Stomach smooth muscle (tissue), 2 donors: ENCODE measurements at regions not wholly inside any gene's neighbourhood (a gene's known extent, or its start where the extent isn't known, plus 50 kb on each side); places are given as distances from the start of the nearest gene placed in this dataset.

ENCODE experiments used
- H3K27ac ChIP-seq: one replicate; pipeline ENCODE4 v1.7.0; 2013; ENCODE audit warnings: mild to moderate bottlenecking, low read length, inconsistent platforms
- H3K27me3 ChIP-seq, 2 donors: one replicate each; pipeline ENCODE4 v1.7.0; 2013; ENCODE audit warnings: low read length in 2 of 2; ENCODE audit not compliant: insufficient read depth in 2 of 2, control insufficient read depth in 1 of 2
- H3K36me3 ChIP-seq, 2 donors: one replicate each; pipeline ENCODE4 v1.7.0; 2013; ENCODE audit warnings: low read length in 2 of 2; ENCODE audit not compliant: control insufficient read depth in 2 of 2, insufficient read depth in 2 of 2
- H3K4me1 ChIP-seq: one replicate; pipeline ENCODE4 v1.7.0; 2013; ENCODE audit warnings: low read length; ENCODE audit not compliant: control insufficient read depth, insufficient read depth
- H3K4me3 ChIP-seq, 2 donors: one replicate each; pipeline ENCODE4 v1.7.0; 2013; ENCODE audit warnings: low read length in 2 of 2
- H3K9ac ChIP-seq, 2 donors: one replicate each; pipeline ENCODE4 v1.7.0; 2013; ENCODE audit warnings: low read length in 2 of 2, mild to moderate bottlenecking in 1 of 2
- H3K9me3 ChIP-seq, 2 donors: one replicate each; pipeline ENCODE4 v1.7.0; 2013; ENCODE audit warnings: low read length in 2 of 2; ENCODE audit not compliant: control insufficient read depth in 2 of 2
- donor health status: healthy.
- donor health status: Pancreatic carcinoma.

GRCh38 chr3:69509288-69509687, 123.4 kb upstream of the FRMD4B start:
- Histone ChIP-seq H3K27ac (no peak overlapping the region), H3K4me3 (no peak overlapping the region), H3K36me3 (no peaks in the 10 kb centered on the region)

GRCh38 chr3:69505770-69506407, 120.0 kb upstream of the FRMD4B start:
- no peak overlapping the region for H3K9ac ChIP-seq
- H3K27me3 ChIP-seq, result no peaks in the 10 kb centered on the region
- no peaks in the 10 kb centered on the region for H3K9me3 ChIP-seq
- H3K4me3 ChIP-seq, result no peak overlapping the region
- H3K36me3 ChIP-seq, result no peaks in the 10 kb centered on the region
- no peak overlapping the region for H3K27ac ChIP-seq
- no peaks in the 10 kb centered on the region for H3K4me1 ChIP-seq

More at GRCh38 chr3:69509288-69509687, 123.4 kb upstream of the FRMD4B start:
- Histone ChIP-seq H3K9me3 (no peaks in the 10 kb centered on the region), H3K4me1 (no peaks in the 10 kb centered on the region), H3K27me3 (no peaks in the 10 kb centered on the region), H3K9ac (no peak overlapping the region)

- Histone ChIP-seq H3K4me1 (no peaks in the 10 kb centered on the region), H3K36me3 (no peaks in the 10 kb centered on the region), H3K27ac (no peak overlapping the region), H3K27me3 (no peaks in the 10 kb centered on the region), H3K9me3 (no peaks in the 10 kb centered on the region), H3K4me3 (no peak overlapping the region), H3K9ac (no peak overlapping the region)
Observed at GRCh38 chr3:69504232-69504631, 118.3 kb upstream of the FRMD4B start.

- Histone ChIP-seq H3K4me3 (no peak overlapping the region), H3K4me1 (no peaks in the 10 kb centered on the region), H3K27ac (no peak overlapping the region), H3K27me3 (no peaks in the 10 kb centered on the region), H3K9ac (no peak overlapping the region), H3K9me3 (no peaks in the 10 kb centered on the region), H3K36me3 (no peaks in the 10 kb centered on the region)
Observed at GRCh38 chr3:69500604-69501003, 114.7 kb upstream of the FRMD4B start.

- Histone ChIP-seq H3K4me1 (no peaks in the 10 kb centered on the region), H3K9me3 (no peaks in the 10 kb centered on the region), H3K27ac (no peak overlapping the region), H3K9ac (no peak overlapping the region), H3K36me3 (no peaks in the 10 kb centered on the region), H3K4me3 (no peak overlapping the region), H3K27me3 (no peaks in the 10 kb centered on the region)
Observed at GRCh38 chr3:69499899-69500421, 114.1 kb upstream of the FRMD4B start.

- Histone ChIP-seq H3K9me3 (no peaks in the 10 kb centered on the region), H3K4me3 (no peak overlapping the region), H3K36me3 (no peaks in the 10 kb centered on the region), H3K4me1 (no peaks in the 10 kb centered on the region), H3K27me3 (no peaks in the 10 kb centered on the region), H3K27ac (no peak overlapping the region), H3K9ac (no peak overlapping the region)
Observed at GRCh38 chr3:69499422-69499821, 113.5 kb upstream of the FRMD4B start.

- Histone ChIP-seq H3K27me3 (no peaks in the 10 kb centered on the region), H3K9me3 (no peaks in the 10 kb centered on the region), H3K9ac (no peak overlapping the region), H3K36me3 (no peaks in the 10 kb centered on the region), H3K27ac (no peak overlapping the region), H3K4me1 (no peaks in the 10 kb centered on the region), H3K4me3 (no peak overlapping the region)
Observed at GRCh38 chr3:69496856-69497255, 111.0 kb upstream of the FRMD4B start.

GRCh38 chr3:69494185-69494584, 108.3 kb upstream of the FRMD4B start:
- no peak overlapping the region for H3K27ac ChIP-seq
- H3K36me3 ChIP-seq, result no peaks in the 10 kb centered on the region
- H3K4me1 ChIP-seq, result no peaks in the 10 kb centered on the region
- no peaks in the 10 kb centered on the region for H3K27me3 ChIP-seq
- no peak overlapping the region for H3K9ac ChIP-seq
- H3K4me3 ChIP-seq, result no peak overlapping the region
- H3K9me3 ChIP-seq, result no peaks in the 10 kb centered on the region

- Histone ChIP-seq H3K9ac (no peak overlapping the region), H3K36me3 (no peaks in the 10 kb centered on the region), H3K27ac (no peak overlapping the region), H3K27me3 (no peaks in the 10 kb centered on the region), H3K4me1 (no peaks in the 10 kb centered on the region), H3K9me3 (no peaks in the 10 kb centered on the region), H3K4me3 (no peak overlapping the region)
Observed at GRCh38 chr3:69493157-69493556, 107.3 kb upstream of the FRMD4B start.

GRCh38 chr3:69491975-69492374, 106.1 kb upstream of the FRMD4B start:
- H3K27me3 ChIP-seq, result no peaks in the 10 kb centered on the region
- H3K9me3 ChIP-seq, result no peaks in the 10 kb centered on the region
- no peak overlapping the region for H3K4me3 ChIP-seq
- H3K4me1 ChIP-seq, result no peaks in the 10 kb centered on the region
- H3K27ac ChIP-seq, result no peak overlapping the region
- H3K9ac ChIP-seq, result no peak overlapping the region
- H3K36me3 ChIP-seq, result no peaks in the 10 kb centered on the region

- Histone ChIP-seq H3K9me3 (no peaks in the 10 kb centered on the region), H3K4me3 (no peak overlapping the region), H3K9ac (no peak overlapping the region), H3K27me3 (no peaks in the 10 kb centered on the region), H3K27ac (no peak overlapping the region), H3K36me3 (no peaks in the 10 kb centered on the region), H3K4me1 (no peaks in the 10 kb centered on the region)
Observed at GRCh38 chr3:69490971-69491370, 105.1 kb upstream of the FRMD4B start.
